Testis (tissue), 2 donors: ENCODE measurements at regions not wholly inside any gene's neighbourhood (a gene's known extent, or its start where the extent isn't known, plus 50 kb on each side); places are given as distances from the start of the nearest gene placed in this dataset.

Experiments used
- CTCF ChIP-seq, 3 experiments: fragments of 450-650 bp in 2 of 3; fragments of 200-600 bp in 1 of 3; sonication (generic) in 1 of 3; IDR thresholded peaks; one replicate each; pipeline ENCODE4 v1.5.1; 2016 to 2019; ENCODE audit warnings: antibody characterized with exemption in 3 of 3, mild to moderate bottlenecking in 2 of 3, moderate library complexity in 1 of 3
- POLR2A ChIP-seq: fragments of 450-650 bp; IDR thresholded peaks from one replicate; pipeline ENCODE4 v1.6.1; 2017; ENCODE audit warnings: antibody characterized with exemption, mild to moderate bottlenecking, moderate library complexity

- TF ChIP-seq CTCF (IDR thresholded peaks at IDR 0.05), result no peak
- no peak for TF ChIP-seq POLR2A
These were observed 415.9 kb upstream of the PROX1 start for GRCh38 chr1:213571843-213572242.
